SK-N-SH (cell line): ENCODE measurements at regions not wholly inside any gene's neighbourhood (a gene's known extent, or its start where the extent isn't known, plus 50 kb on each side); places are given as distances from the start of the nearest gene placed in this dataset.

Experiments used
- GATA2 ChIP-seq: sonication (generic); formaldehyde crosslinking; IDR thresholded peaks from 2 replicates; pipeline ENCODE4 v1.5.0; 2020; ENCODE audit warnings: mild to moderate bottlenecking, missing genetic modification reagents
- POLR2AphosphoS5 ChIP-seq: IDR thresholded peaks from 2 replicates; pipeline ENCODE4 v1.6.1; 2012; ENCODE audit warnings: low read depth, low read length
- RCOR1 ChIP-seq: fragments of 150-350 bp; IDR thresholded peaks from 2 replicates; pipeline ENCODE4 v1.6.1; 2017; ENCODE audit warnings: antibody characterized with exemption, low read length
- REST ChIP-seq: IDR thresholded peaks from 2 replicates; pipeline ENCODE4 v1.6.1; 2012; ENCODE audit warnings: mild to moderate bottlenecking, low read depth, low read length, moderate library complexity
- RFX5 ChIP-seq: IDR thresholded peaks from 2 replicates; pipeline ENCODE4 v1.6.1; 2012; ENCODE audit warnings: mild to moderate bottlenecking, improper control_type of control experiment, low read length
- SIN3A ChIP-seq: IDR thresholded peaks from 2 replicates; pipeline ENCODE4 v1.6.1; 2012; ENCODE audit warnings: low read depth, mild to moderate bottlenecking, low read length, moderate library complexity, borderline replicate concordance
- TF ChIP-seq, protein P1 (sequence below): fragments of 200-600 bp; sonication (generic); IDR thresholded peaks from 2 replicates; pipeline ENCODE4 v1.6.1; 2017; ENCODE audit warnings: antibody characterized with exemption, mild to moderate bottlenecking, moderate library complexity

GRCh38 chr12:107459641-107460040, 226.0 kb upstream of the PWP1 start:
- TF ChIP-seq POLR2AphosphoS5, result no peak
- no peak for TF ChIP-seq REST
- no peak for TF ChIP-seq RCOR1
- TF ChIP-seq GATA2 (CRISPR knock-in tag), result no peak
- TF ChIP-seq, protein P1, sequence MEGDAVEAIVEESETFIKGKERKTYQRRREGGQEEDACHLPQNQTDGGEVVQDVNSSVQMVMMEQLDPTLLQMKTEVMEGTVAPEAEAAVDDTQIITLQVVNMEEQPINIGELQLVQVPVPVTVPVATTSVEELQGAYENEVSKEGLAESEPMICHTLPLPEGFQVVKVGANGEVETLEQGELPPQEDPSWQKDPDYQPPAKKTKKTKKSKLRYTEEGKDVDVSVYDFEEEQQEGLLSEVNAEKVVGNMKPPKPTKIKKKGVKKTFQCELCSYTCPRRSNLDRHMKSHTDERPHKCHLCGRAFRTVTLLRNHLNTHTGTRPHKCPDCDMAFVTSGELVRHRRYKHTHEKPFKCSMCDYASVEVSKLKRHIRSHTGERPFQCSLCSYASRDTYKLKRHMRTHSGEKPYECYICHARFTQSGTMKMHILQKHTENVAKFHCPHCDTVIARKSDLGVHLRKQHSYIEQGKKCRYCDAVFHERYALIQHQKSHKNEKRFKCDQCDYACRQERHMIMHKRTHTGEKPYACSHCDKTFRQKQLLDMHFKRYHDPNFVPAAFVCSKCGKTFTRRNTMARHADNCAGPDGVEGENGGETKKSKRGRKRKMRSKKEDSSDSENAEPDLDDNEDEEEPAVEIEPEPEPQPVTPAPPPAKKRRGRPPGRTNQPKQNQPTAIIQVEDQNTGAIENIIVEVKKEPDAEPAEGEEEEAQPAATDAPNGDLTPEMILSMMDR, result no peak
- TF ChIP-seq SIN3A, result no peak
- no peak for TF ChIP-seq RFX5
